ENCODE measurements at regions not wholly inside any gene's neighbourhood (a gene's known extent, or its start where the extent isn't known, plus 50 kb on each side); places are given as distances from the start of the nearest gene placed in this dataset.

GRCh38 chr21:35855484-35855883 lies 204.8 kb downstream of the SETD4 start:
- TF ChIP-seq CTCF (IDR thresholded peaks at IDR 0.05) (no peak), POLR2A (IDR thresholded peaks at IDR 0.05) (no peak)
